HL-60 (cell line): ENCODE measurements at regions not wholly inside any gene's neighbourhood (a gene's known extent, or its start where the extent isn't known, plus 50 kb on each side); places are given as distances from the start of the nearest gene placed in this dataset.

Source experiments
- POLR2AphosphoS5 ChIP-seq: IDR thresholded peaks from 2 replicates; pipeline ENCODE4 v1.6.1; 2012; ENCODE audit warnings: low read depth
- TF ChIP-seq, protein P1 (sequence below): IDR thresholded peaks from one replicate; pipeline ENCODE4 v1.5.1; 2011; ENCODE audit warnings: low read length, control low read depth, inconsistent platforms; ENCODE audit not compliant: insufficient read depth
- TF ChIP-seq, protein P2 (sequence below): IDR thresholded peaks from 2 replicates; pipeline ENCODE4 v1.6.1; 2012; ENCODE audit warnings: low read depth; ENCODE audit not compliant: insufficient replicate concordance

DNA sequence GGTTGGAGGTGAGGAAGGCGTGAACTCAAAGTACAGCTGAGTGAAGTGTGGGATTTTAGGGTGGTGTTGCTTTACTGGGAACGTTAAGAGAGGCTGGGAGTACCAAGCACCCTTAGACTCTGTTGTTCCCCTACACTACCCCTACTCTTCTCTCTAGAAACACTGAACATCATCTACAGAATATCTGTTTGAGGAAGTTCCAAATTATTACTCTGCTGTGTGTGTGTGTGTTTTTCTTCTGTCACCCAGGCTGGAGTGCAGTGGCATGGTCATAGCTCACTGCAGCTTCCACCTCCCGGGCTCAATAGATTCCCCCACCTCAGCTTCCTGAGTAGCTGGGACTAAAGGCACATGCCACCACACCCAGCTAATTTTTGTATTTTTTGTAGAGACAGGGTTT, 76.7 kb upstream of the AP1S2 start:
- TF ChIP-seq, protein P1, sequence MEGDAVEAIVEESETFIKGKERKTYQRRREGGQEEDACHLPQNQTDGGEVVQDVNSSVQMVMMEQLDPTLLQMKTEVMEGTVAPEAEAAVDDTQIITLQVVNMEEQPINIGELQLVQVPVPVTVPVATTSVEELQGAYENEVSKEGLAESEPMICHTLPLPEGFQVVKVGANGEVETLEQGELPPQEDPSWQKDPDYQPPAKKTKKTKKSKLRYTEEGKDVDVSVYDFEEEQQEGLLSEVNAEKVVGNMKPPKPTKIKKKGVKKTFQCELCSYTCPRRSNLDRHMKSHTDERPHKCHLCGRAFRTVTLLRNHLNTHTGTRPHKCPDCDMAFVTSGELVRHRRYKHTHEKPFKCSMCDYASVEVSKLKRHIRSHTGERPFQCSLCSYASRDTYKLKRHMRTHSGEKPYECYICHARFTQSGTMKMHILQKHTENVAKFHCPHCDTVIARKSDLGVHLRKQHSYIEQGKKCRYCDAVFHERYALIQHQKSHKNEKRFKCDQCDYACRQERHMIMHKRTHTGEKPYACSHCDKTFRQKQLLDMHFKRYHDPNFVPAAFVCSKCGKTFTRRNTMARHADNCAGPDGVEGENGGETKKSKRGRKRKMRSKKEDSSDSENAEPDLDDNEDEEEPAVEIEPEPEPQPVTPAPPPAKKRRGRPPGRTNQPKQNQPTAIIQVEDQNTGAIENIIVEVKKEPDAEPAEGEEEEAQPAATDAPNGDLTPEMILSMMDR: no peak
- TF ChIP-seq POLR2AphosphoS5: no peak
- TF ChIP-seq, protein P2, sequence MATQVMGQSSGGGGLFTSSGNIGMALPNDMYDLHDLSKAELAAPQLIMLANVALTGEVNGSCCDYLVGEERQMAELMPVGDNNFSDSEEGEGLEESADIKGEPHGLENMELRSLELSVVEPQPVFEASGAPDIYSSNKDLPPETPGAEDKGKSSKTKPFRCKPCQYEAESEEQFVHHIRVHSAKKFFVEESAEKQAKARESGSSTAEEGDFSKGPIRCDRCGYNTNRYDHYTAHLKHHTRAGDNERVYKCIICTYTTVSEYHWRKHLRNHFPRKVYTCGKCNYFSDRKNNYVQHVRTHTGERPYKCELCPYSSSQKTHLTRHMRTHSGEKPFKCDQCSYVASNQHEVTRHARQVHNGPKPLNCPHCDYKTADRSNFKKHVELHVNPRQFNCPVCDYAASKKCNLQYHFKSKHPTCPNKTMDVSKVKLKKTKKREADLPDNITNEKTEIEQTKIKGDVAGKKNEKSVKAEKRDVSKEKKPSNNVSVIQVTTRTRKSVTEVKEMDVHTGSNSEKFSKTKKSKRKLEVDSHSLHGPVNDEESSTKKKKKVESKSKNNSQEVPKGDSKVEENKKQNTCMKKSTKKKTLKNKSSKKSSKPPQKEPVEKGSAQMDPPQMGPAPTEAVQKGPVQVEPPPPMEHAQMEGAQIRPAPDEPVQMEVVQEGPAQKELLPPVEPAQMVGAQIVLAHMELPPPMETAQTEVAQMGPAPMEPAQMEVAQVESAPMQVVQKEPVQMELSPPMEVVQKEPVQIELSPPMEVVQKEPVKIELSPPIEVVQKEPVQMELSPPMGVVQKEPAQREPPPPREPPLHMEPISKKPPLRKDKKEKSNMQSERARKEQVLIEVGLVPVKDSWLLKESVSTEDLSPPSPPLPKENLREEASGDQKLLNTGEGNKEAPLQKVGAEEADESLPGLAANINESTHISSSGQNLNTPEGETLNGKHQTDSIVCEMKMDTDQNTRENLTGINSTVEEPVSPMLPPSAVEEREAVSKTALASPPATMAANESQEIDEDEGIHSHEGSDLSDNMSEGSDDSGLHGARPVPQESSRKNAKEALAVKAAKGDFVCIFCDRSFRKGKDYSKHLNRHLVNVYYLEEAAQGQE: no peak
